Left renal cortex interstitium (tissue), 4 donors: ENCODE measurements at regions not wholly inside any gene's neighbourhood (a gene's known extent, or its start where the extent isn't known, plus 50 kb on each side); places are given as distances from the start of the nearest gene placed in this dataset.
"Not testable (repeated sequence)": the region's sequence is repeated elsewhere in the genome, so short reads cannot be mapped to it uniquely, and the experiment has no call there.

ENCODE experiments used
- DNase-seq, 4 donors: peaks; one replicate each; pipeline ENCODE4 v3.0.0-alpha.2; 2013; ENCODE audit warnings: low read depth in 4 of 4, low spot score in 2 of 4, missing footprints in 1 of 4

DNA sequence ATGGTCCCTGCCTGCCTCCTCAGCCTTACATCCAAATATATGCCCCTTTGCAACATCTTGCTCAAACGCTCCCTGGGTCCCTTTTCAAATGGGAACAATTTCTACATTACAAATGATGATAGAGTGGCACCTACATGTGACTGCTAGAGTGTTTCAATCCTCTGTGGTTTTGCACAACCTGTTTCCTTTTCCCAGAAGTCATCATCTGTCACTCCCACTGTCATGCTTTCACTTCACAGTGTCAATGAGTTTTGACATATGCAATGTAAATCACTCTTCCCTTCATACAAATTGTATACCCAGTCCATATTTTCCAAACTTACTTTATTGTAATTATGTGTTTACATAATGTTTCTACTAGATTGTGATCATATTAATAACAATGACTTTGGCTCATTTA is 887.3 kb downstream of the TDRD15 start:
- DNase-seq, result no peak

DNA sequence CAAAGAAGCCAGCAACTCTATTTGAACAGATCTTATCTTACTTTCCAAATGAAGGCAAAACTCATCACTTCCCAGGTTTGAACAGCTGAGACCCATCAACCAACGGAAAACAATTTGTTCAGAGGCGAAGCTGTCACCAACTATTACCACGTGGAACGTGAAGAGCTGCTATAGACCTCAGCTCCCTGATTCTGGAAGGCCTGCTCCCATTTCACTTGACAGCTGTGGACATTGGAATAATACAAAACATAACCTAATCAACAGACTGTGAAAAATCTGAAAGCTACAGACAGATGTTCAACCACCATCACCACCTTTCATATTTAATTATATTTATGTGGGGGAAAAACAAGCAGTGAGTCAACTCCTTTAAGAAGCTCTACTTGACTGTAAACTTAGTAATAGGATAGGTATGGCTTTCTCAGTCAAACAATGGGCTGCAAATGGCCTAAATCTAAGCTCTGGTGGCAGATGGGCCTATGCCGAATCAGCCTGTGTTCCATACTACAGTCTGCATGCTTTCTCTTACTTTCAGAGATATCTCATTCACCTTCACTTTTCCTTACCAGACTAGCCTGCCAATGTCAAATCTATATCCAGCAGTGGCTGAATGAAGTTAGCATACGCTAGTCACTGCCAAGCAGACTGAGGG is 896.4 kb downstream of the TDRD15 start:
- DNase-seq, result no peak

DNA sequence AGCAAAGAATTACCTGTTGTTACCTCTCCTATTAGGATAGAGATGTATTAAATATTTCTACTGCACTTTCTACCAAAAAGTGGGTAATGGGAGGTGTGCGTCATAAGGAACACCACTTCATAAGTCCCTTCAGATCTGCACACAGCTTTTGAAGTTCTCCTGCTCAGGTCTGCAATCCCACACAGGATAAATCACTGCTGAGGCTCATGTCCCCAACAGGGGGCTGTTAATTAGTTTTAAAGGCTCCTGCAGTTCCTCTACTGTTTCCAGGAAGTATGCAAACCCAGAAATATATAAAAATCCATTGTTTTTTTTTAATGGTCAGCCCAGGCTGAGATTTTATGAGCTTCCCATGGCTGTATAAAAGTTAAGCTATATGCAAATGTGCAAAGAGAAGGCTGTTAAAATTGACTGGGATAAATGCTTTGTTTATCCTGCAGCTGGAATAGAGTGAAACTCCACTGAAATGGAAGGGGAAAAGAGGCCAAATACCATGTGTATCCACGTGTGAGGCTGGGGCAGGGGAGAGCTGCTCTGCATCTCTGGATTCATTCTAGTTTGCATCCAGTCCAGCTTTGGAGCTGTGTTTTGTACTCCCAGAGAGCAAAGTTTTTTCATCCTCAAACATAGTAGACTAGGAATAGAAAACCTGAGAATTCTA is 903.7 kb downstream of the TDRD15 start:
- DNase-seq, result no peak

DNA sequence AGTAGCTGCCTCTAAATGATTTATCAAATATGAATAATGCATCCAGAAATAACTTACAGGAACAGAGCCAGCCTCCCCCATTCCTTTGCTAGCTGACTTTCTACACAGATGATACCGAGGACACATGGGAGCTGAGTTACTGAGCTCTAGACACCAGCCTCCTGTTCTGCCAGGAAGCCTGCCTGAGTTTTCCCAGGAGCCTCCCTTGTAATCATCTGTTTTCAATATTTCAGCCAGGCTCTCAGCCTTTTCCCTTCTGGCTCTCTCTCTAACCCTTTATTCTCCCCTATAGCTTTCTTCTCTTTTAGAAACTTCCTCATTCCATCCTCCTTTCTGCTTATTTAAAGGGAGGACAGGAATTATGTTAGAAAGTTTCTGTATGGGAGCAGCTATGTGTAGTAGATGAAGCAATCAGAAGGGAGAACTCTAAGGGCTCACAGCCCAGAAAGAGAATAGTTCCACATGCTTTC is 911.6 kb downstream of the TDRD15 start:
- DNase-seq, result no peak

DNA sequence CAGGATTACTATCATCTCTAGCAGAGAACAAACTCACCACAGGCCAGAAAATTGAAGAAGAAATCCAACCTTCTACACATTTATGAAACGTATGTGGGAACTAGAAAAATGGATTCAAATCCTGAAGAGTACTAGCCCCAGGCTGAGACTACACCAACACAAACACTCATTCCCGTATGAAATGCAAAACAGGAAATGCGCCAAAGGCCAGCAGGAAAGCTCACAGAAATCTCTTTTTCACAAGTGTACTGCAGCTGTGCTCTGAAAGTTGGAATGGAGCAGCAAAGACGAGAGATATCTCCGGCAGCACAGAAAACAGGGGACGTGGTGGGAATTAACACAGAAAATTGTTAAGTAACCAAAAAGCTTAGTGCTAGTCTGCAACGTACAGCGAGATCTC is 913.5 kb downstream of the TDRD15 start:
- no peak for DNase-seq

DNA sequence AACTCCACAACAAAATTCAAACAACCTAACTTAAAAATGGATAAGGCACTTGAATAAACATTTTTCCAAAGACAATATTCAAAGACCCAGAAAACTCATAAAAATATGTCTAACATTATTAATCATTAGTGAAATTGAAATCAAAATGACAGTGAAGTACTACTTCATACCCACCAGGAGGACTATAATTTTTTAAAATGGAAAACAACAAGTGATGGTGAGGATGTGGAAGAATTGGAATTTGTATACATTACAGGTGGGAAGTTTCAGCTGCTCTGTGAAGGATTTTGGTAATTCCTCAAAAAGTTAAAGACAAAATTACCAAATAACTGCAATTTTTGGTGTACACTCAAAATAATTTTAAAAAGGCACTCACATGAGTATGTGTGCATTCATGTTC is 920.0 kb downstream of the TDRD15 start:
- DNase-seq, result no peak

DNA sequence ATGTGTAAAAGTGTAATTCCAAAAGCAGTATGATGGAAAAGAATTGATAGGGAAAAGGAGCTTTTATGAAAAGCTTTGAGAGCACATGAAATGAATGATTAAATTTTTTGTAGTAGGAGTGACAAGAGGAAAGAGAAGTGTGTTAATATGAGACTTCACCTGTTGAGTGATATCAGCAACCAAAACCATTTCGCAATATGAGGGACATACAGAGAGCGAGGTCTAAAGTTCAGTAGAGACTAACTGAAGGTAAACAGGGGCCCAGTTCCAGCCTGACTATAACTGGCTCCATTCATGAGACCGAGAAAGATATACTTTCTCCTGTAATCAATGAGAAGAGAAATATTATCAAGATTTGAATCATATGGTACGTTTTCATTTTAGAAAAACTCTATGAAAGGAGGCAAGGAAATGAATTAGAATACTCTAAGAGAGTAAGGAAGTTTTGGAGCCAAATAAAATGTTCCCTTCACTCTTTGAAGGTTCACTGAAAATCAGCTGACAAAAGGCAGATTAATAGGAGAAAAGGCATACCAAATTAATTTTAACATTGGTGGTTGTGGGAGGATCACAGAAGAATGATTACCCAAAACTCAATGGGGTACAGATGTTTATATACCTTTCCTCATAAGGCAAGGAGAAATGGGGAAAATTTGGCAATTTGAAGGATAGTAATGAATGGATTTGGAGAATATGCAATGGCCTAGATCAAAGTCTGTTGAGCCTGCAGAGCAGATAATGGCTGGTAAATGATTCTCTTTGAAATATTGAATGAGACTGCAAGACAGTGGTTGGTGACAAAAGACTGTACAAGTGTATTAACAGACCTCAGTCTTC is 932.2 kb downstream of the TDRD15 start:
- DNase-seq, result no peak

DNA sequence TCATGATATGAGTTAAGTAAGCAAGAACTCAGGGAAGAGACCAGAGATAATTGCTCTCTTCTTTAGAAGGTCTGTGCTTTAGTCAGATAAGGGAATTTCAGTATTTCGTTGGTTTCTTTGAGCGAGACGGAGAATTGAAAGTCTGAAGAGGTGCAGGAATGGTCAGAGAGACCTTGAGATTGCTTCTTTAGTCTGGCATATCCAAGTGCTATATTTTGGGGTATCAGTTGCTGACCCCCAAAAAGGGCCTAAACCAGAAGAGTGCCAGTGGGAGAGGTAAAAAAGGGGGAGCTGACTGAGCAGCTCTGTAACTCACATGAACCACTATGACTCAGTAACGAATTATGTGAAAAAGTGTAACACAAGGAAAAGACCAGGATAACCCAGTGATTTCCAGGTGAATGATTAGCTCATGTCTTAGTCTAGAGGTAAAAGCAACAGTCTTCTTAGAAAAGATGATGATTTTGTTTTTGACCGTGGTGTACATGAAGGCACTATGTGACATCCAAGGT is 932.9 kb downstream of the TDRD15 start:
- no peak for DNase-seq

DNA sequence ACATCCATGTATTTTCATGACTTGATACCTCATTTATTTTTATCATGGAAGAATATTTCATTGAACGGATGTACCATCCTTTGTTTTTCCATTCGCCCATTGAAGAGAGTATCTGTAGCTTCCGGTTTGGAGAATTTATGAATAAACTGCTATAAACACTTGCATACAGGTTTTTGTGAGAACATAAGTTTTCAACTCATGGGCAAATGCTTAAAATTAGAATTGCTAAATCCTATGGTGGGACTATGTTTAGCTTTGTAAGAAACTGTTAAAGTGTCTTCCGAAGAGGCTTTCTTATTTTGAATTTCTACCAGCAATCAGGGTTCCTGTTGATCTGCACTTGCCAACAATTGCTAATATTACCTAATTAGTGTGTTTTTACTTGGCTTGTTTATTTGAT is 938.9 kb downstream of the TDRD15 start:
- no peak for DNase-seq

DNA sequence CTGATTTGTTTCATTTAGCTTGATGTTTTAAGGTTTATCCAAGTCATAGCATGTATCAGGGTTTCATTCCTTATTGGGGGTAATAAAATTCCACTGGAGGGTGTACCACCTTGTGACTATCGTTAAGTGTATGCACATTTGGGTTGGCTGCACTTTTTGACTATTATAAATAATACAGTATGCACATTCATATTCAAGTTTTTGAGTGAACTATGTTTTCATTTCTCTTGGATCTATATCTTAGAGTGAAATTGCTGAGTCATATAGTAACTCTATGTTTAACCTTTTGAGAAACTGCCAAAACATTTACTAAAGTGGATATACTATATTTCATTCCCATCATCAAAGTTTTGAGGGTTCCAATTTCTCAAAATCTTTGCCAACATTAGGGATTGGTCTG is 952.7 kb downstream of the TDRD15 start:
- no peak for DNase-seq

DNA sequence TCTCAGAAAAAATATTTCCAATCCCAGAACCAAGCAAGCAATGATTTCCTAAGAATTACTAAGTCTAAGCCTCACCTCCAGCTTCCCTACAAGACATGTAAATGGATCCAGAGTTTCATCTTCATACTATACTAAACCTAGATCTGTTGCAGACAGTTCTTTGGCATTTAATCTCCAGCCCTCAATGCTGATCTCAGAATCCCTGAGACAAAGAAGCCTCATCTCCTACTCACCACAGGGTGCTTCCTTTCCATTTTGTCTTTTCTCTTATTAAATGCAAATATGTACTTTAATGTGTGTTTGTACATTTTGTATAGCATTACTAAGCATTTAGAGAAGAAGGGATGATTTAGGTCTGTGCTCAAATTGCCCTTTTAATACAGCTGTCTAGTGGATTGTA is 954.9 kb downstream of the TDRD15 start:
- no peak for DNase-seq

DNA sequence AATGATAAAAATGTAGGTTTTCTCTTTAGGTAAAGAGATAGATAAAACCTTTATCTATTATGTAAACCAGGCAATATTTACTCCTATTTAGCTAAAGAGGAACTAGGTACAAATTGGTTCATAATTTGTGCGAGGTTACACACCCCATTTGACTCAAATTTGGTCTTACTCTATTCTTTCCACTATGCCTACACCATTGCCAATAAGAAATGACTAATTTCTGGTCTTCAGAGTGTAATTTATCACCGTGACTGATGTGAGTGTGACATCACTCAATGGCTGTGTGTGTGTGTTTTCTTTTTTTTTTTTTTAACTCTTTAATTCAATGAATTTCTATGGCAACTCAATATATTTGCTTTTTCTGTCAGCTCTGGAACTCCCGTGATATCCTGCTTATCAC is 955.8 kb downstream of the TDRD15 start:
- no peak for DNase-seq

DNA sequence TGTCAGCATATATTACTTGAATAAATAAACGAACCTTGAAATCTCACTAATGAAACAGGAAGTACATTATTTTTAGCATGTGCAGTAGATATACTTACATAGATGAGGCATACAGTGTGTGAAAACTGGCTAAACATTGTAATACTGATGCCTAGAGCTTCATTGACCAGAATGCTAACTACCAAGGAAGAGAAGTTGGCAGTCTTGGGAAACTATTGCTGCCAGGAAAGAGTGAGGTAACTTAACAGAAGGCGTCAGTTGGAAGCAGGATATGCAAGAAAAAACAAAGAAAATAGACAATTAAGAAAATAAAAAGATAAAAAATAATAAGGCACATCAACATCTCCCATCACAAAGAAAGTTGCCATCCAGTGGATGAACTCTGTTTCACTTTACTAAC is 963.0 kb downstream of the TDRD15 start:
- no peak for DNase-seq

DNA sequence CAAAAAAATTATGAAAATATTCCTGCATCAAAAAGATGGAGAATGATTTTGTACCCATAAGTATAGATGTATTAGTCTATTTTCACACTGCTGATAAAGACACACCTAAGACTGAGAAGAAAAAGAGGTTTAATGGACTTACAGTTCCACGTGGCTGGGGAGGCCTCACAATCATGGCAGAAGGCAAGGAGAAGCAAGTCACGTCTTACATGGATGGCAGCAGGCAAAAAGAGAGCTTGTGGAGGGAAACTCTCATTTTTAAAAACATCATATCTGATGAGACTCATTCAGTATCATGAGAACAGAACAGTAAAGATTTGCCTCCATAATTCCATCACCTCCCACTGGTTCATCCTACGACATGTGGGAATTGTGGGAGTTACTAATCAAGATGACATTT is 979.8 kb downstream of the TDRD15 start:
- DNase-seq, result not testable (repeated sequence)

DNA sequence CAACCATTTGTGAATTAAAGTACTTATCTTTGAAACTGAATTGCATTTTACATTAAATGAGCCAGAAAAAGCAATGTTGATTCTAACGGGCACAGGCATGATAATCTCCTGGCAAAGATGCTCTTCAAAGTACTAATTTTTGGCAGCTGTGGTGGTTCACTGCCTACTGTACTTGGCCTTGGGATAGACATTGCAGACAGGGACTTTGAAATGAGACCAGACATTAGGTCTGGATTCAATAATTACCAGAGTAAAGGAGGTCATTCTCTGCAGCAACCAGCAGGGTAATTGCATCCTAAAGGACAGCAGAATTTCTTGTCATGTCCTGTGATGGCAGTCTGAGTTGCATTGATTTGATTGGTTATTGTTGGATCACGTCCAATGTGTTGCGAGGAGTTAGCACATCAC is 986.5 kb downstream of the TDRD15 start:
- DNase-seq, result no peak

DNA sequence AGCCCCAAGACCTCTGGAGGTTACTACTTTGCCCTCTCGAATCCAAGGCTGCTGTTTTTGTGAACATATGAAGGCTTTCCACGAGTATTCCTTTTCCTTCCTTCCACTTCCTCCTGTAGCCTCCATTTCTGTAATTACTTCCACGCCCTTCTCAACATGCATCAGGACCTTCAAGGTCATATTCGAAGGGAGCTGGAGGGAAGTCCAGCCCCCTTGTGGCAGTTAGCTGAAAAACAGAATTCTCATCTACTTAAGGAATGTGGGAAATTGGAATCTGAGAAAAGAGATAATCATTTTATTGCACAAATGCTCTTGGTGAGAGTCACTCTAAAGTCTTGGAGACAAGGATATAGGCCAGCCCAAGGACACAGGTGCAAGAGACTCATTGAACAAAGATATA is 1000.2 kb downstream of the TDRD15 start:
- no peak for DNase-seq

DNA sequence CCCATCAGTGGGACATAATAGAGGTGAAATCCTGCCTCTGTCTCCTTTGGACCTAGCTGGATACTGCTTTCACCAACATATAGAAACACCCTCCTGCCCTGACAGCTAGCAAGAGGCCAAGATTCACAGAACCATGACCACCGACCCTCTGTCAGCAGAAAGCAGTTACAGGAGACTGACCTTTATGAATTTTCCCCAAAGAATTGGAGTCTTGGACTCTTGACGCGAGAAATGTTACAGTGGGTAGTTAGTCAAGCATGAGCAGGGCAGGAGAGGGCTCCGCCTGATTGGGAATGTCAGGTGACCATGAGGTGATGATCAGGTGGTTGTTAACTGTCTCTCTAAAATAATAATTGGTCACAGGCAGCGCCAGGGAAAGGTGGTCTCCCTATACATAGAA is 1002.3 kb downstream of the TDRD15 start:
- DNase-seq, result peak in 1 of 4 donors; percentile 17

DNA sequence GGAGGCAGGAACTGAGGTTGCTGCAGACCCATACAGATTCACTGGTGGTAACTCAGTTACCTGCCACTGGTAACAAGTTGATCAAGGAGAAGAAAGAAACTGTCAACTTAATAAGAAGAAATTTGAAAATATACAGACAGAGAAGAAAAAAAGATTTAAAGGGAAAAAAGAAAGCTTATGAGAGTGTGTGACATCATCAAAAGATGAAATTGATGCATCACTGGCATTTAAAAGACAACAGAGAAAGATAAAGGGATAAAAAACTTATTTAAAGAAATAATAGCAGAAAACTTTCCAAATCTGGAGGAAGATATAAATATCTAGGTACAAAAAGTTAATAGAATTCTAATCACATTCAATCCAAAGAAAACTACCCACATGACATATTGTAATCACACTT is 1003.2 kb downstream of the TDRD15 start:
- no peak for DNase-seq

DNA sequence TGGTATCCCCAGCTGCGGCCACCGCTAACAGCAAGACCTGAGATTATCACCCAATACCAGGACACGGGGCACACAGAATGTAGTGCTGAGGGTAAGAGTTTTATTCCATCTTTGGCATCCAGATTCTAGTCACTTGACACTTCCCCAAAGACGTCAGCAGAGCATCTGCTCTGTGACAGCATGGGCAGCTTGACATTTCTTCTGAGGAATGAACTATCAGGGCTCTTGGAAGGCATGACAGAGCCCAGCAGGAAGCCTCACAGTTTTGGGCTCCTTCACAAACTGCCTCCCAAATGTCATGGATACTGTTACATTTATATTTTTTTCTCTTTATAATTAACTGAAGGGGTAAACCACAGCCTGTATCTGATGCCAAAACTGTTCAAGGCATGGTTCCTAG is 1010.7 kb downstream of the TDRD15 start:
- DNase-seq, result no peak

DNA sequence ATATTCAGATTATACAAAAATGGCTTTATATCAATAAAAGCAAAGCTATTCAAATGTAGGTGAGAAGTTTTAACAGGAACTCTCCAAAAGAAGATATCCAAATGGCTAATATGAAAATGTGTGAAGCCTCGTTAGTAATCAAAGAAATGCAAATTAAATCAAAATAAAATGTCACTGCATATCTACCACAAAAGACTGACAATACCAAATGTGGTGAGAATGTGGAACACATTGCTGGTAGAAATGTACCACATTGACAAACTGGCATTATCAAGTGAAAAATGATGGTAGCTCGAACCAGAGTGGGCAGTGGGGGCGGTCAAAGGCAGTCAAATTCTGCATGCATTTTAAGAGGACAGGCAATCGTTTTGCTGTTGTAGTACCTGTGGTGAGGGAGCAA is 1012.7 kb downstream of the TDRD15 start:
- DNase-seq, result no peak

DNA sequence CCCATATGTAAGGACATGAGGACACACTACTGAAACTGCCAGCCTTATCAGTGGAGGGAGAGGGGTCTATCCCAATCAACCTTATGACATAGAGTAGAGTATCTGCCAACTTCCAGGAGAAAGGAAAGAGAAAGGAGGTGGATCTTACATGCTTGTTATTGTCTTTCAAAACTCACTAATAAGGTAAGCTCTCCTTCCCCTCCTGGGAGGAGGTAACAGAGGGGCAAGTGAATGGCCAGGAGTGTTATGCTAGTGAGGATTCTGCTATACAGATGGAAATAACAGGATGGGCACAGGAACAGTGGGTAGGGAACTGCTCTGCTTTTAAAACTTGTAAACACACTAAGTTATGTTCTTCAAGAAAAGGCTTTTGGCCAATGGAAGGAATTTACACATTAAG is 1020.1 kb downstream of the TDRD15 start:
- no peak for DNase-seq
